PFSK-1 (cell line): ENCODE measurements at regions not wholly inside any gene's neighbourhood (a gene's known extent, or its start where the extent isn't known, plus 50 kb on each side); places are given as distances from the start of the nearest gene placed in this dataset.

Experiments used
- POLR2AphosphoS5 ChIP-seq: IDR thresholded peaks from 2 replicates; pipeline ENCODE4 v1.6.1; 2012; ENCODE audit warnings: low read depth, mild to moderate bottlenecking, control low read depth, low read length, moderate library complexity
- SIN3A ChIP-seq: IDR thresholded peaks from 2 replicates; pipeline ENCODE4 v1.6.1; 2012; ENCODE audit warnings: mild to moderate bottlenecking, low read length, moderate library complexity, borderline replicate concordance; ENCODE audit not compliant: insufficient read depth
- TAF1 ChIP-seq: IDR thresholded peaks from 2 replicates; pipeline ENCODE4 v1.6.1; 2012; ENCODE audit warnings: low read length, control low read depth, borderline replicate concordance; ENCODE audit not compliant: insufficient read depth
- TF ChIP-seq, protein P1 (sequence below), 2 experiments: IDR thresholded peaks; 2 replicates each; pipeline versions ENCODE4 v1.6.1 to v1.8.0; 2011 to 2012; ENCODE audit warnings: low read depth in 2 of 2, low read length in 2 of 2, control low read depth in 1 of 2, inconsistent platforms in 1 of 2, mild to moderate bottlenecking in 1 of 2, moderate library complexity in 1 of 2; ENCODE audit not compliant: insufficient read depth in 1 of 2

DNA sequence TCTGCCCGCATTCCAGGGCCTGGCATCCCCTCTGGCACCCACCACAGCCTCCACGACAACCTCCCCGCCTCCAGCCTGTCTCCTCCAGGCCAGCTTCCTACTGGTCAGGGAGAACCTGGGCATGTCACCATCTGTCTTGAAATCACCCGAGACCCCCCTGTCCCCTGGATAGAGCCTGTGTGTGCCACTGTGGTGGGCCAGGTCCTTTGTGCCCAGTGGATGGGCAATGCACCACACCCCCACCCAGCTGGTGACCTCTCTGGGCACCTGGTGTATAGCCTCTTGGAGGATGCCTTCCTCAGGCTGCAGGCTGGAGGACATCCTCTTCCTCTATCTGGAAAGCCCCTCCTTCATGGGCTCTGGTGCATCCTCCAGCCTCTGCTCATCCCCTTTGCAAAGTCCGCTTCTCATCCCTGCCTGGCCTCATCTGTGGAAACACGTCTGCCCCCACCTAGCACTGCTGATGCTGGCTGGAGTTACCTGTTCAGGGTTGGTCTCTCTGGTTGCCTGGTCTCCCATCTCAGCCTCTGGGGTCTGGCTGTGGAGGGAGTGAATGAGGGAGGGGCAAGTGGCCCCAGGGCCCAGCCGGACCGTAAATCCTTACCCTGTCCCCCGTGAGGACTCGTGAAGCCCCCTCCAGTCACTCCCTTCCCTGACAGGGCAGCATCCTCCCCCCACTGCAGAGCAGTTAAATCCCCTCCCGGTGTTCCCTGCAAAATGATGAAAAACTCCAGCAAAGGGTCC lies 589.6 kb downstream of the TBC1D22A start:
- TF ChIP-seq POLR2AphosphoS5: no peak
- TF ChIP-seq, protein P1, sequence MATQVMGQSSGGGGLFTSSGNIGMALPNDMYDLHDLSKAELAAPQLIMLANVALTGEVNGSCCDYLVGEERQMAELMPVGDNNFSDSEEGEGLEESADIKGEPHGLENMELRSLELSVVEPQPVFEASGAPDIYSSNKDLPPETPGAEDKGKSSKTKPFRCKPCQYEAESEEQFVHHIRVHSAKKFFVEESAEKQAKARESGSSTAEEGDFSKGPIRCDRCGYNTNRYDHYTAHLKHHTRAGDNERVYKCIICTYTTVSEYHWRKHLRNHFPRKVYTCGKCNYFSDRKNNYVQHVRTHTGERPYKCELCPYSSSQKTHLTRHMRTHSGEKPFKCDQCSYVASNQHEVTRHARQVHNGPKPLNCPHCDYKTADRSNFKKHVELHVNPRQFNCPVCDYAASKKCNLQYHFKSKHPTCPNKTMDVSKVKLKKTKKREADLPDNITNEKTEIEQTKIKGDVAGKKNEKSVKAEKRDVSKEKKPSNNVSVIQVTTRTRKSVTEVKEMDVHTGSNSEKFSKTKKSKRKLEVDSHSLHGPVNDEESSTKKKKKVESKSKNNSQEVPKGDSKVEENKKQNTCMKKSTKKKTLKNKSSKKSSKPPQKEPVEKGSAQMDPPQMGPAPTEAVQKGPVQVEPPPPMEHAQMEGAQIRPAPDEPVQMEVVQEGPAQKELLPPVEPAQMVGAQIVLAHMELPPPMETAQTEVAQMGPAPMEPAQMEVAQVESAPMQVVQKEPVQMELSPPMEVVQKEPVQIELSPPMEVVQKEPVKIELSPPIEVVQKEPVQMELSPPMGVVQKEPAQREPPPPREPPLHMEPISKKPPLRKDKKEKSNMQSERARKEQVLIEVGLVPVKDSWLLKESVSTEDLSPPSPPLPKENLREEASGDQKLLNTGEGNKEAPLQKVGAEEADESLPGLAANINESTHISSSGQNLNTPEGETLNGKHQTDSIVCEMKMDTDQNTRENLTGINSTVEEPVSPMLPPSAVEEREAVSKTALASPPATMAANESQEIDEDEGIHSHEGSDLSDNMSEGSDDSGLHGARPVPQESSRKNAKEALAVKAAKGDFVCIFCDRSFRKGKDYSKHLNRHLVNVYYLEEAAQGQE (IDR thresholded peaks at IDR 0.05; ENCODE audit: insufficient read depth in 1 of 2, low read depth in 2 of 2, low read length in 2 of 2): no peak
- no peak for TF ChIP-seq TAF1
- TF ChIP-seq SIN3A: no peak
